ENCODE measurements at regions not wholly inside any gene's neighbourhood (a gene's known extent, or its start where the extent isn't known, plus 50 kb on each side); places are given as distances from the start of the nearest gene placed in this dataset.

DNA sequence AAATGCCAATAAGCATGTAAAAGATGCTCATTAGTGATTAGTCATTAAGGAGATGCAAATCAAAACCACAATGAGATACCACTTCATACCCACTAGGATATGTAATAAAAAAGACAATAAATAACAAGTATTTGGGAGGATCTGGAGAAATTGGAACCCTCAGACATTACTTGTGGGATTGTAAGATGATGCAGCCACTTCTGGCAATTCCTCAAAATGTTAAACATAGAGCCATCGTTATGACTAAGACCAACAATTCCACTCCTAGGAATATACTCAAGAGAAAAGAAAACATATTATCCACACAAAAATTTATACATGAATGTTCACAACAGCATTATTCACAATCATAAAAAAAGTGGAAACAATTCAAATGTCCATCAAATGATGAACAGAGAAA, 336.2 kb upstream of the PMFBP1 start:
- no peak overlapping the region for H3K4me3 ChIP-seq (replicated peaks; ENCODE audit: insufficient read depth, low read length)
- no peak overlapping the region for H3K27ac ChIP-seq (replicated peaks)
- no peaks in the 10 kb centered on the region for H3K27me3 ChIP-seq (ENCODE audit: insufficient read depth, poor library complexity, severe bottlenecking)
- TF ChIP-seq POLR2AphosphoS5 (IDR thresholded peaks at IDR 0.05; ENCODE audit: low read depth) (no peak), GABPA (IDR thresholded peaks at IDR 0.05; ENCODE audit: low read depth) (no peak), SPI1 (IDR thresholded peaks at IDR 0.05; ENCODE audit: borderline replicate concordance, low read depth) (no peak)
- TF ChIP-seq, protein P1, sequence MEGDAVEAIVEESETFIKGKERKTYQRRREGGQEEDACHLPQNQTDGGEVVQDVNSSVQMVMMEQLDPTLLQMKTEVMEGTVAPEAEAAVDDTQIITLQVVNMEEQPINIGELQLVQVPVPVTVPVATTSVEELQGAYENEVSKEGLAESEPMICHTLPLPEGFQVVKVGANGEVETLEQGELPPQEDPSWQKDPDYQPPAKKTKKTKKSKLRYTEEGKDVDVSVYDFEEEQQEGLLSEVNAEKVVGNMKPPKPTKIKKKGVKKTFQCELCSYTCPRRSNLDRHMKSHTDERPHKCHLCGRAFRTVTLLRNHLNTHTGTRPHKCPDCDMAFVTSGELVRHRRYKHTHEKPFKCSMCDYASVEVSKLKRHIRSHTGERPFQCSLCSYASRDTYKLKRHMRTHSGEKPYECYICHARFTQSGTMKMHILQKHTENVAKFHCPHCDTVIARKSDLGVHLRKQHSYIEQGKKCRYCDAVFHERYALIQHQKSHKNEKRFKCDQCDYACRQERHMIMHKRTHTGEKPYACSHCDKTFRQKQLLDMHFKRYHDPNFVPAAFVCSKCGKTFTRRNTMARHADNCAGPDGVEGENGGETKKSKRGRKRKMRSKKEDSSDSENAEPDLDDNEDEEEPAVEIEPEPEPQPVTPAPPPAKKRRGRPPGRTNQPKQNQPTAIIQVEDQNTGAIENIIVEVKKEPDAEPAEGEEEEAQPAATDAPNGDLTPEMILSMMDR (IDR thresholded peaks at IDR 0.05; ENCODE audit: insufficient read depth, low read length): no peak
- TF ChIP-seq, protein P2, sequence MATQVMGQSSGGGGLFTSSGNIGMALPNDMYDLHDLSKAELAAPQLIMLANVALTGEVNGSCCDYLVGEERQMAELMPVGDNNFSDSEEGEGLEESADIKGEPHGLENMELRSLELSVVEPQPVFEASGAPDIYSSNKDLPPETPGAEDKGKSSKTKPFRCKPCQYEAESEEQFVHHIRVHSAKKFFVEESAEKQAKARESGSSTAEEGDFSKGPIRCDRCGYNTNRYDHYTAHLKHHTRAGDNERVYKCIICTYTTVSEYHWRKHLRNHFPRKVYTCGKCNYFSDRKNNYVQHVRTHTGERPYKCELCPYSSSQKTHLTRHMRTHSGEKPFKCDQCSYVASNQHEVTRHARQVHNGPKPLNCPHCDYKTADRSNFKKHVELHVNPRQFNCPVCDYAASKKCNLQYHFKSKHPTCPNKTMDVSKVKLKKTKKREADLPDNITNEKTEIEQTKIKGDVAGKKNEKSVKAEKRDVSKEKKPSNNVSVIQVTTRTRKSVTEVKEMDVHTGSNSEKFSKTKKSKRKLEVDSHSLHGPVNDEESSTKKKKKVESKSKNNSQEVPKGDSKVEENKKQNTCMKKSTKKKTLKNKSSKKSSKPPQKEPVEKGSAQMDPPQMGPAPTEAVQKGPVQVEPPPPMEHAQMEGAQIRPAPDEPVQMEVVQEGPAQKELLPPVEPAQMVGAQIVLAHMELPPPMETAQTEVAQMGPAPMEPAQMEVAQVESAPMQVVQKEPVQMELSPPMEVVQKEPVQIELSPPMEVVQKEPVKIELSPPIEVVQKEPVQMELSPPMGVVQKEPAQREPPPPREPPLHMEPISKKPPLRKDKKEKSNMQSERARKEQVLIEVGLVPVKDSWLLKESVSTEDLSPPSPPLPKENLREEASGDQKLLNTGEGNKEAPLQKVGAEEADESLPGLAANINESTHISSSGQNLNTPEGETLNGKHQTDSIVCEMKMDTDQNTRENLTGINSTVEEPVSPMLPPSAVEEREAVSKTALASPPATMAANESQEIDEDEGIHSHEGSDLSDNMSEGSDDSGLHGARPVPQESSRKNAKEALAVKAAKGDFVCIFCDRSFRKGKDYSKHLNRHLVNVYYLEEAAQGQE (IDR thresholded peaks at IDR 0.05; ENCODE audit: insufficient replicate concordance, low read depth): no peak
- DNase-seq (ENCODE audit: low read depth in 1 of 2, low spot score in 1 of 2): no peak

DNA sequence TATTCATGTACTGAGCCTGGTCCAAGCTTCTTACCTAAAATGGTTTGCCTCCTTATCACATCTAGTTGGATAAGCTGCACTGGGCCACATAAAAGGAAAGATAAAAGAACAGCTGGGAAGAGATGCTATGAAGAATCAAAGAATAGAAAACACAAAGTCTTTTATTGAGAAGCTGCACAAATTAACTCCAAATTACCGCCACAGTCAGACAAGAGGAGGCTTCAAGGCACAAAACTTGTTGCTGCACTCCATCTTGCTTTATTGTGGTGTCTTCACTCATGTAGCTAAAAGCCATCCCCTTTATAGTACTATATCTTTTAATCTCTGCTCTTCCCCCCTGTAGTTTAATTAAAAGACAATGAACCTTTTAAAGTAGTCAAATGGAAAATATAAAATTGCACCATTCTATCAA, 330.6 kb upstream of the PMFBP1 start:
- Histone ChIP-seq H3K27ac (replicated peaks) (no peak overlapping the region), H3K4me3 (replicated peaks; ENCODE audit: insufficient read depth, low read length) (no peak overlapping the region), H3K27me3 (ENCODE audit: insufficient read depth, poor library complexity, severe bottlenecking) (no peaks in the 10 kb centered on the region)
- no peak for DNase-seq (ENCODE audit: low read depth in 1 of 2, low spot score in 1 of 2)
- TF ChIP-seq SPI1 (IDR thresholded peaks at IDR 0.05; ENCODE audit: borderline replicate concordance, low read depth) (no peak), POLR2AphosphoS5 (IDR thresholded peaks at IDR 0.05; ENCODE audit: low read depth) (no peak), GABPA (IDR thresholded peaks at IDR 0.05; ENCODE audit: low read depth) (no peak)
- TF ChIP-seq, protein P1 (IDR thresholded peaks at IDR 0.05; ENCODE audit: insufficient read depth, low read length): no peak
- TF ChIP-seq, protein P2 (IDR thresholded peaks at IDR 0.05; ENCODE audit: insufficient replicate concordance, low read depth): no peak

DNA sequence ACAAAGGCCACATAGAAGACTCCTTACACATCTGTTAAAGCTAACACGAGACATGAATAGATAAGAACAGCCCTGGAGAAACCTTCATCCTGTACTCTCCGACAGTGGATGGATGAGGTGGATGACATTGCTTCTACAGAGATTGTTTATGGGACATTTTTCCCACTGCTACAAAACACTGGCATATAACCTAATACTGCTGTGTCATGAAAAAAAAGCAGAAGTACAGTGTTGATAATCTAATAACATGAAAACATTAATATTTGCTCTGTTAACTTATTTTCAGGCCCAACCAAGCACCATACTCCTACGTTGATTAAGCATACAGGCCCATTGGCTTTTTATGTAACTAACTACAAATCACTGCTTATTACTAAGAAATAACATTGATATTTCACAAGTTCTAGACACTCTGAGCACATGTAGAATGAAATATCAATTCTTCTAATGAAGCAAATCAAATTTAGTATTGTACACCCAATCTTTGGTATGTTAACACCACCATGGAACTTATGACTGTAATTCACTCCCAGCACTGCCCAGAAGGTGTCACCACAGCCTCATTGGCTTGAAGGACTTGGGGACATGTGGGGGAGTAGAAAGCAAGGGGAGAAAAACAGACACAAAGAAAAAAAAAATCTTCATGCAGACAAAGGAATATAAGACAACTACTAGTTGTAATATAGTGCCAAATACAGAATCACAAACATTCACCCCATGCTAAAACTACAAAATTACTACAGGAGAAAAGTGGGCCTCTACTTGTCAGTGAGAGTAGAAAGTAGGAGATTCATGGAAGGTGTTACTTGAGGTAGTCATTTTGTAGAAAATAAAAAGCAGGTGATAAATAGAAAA, 330.0 kb upstream of the PMFBP1 start:
- DNase-seq (ENCODE audit: low read depth in 1 of 2, low spot score in 1 of 2): peak; percentile 15 to 63
- Histone ChIP-seq H3K27me3 (ENCODE audit: insufficient read depth, poor library complexity, severe bottlenecking) (no peaks in the 10 kb centered on the region), H3K27ac (replicated peaks) (no peak overlapping the region), H3K4me3 (replicated peaks; ENCODE audit: insufficient read depth, low read length) (no peak overlapping the region)
- TF ChIP-seq GABPA (IDR thresholded peaks at IDR 0.05; ENCODE audit: low read depth): no peak
- TF ChIP-seq, protein P1 (IDR thresholded peaks at IDR 0.05; ENCODE audit: insufficient read depth, low read length): peak; percentile 66

All from HL-60 (cell line).